ENCODE measurements at regions not wholly inside any gene's neighbourhood (a gene's known extent, or its start where the extent isn't known, plus 50 kb on each side); places are given as distances from the start of the nearest gene placed in this dataset.
A peak's percentile ranks its signal among the peaks of the same experiment; 100 is the strongest.

- intact Hi-C loops (cut with DNase I) = no loop called here
- DNase-seq = no peak
Observed at GRCh38 chrX:121259170-121259569, 211.8 kb downstream of the GLUD2 start.

GRCh38 chrX:121260596-121261240, 213.3 kb downstream of the GLUD2 start:
- no peak for DNase-seq
- intact Hi-C loops (cut with DNase I) = no loop called here

- no peak for DNase-seq
- intact Hi-C loops (cut with DNase I) = no loop called here
Observed at GRCh38 chrX:121283921-121284320, 236.5 kb downstream of the GLUD2 start.

GRCh38 chrX:121298499-121298898, 251.1 kb downstream of the GLUD2 start:
- no peak for DNase-seq
- intact Hi-C loops (cut with DNase I) = no loop called here

GRCh38 chrX:121301356-121301755, 253.9 kb downstream of the GLUD2 start:
- intact Hi-C loops (cut with DNase I) = no loop called here
- no peak for DNase-seq

- intact Hi-C loops (cut with DNase I) = no loop called here
- DNase-seq = no peak
Observed at GRCh38 chrX:121301822-121302221, 254.4 kb downstream of the GLUD2 start.

GRCh38 chrX:121307449-121307848, 260.0 kb downstream of the GLUD2 start:
- no peak for DNase-seq
- intact Hi-C loops (cut with DNase I) = no loop called here

GRCh38 chrX:121308276-121308805, 260.9 kb downstream of the GLUD2 start:
- peak in 38 of 42 donors; percentile 1 to 71 (median 22) for DNase-seq
- intact Hi-C loops (cut with DNase I) = no loop called here

- no peak for DNase-seq
- intact Hi-C loops (cut with DNase I) = no loop called here
Observed at GRCh38 chrX:121310820-121311219, 263.4 kb downstream of the GLUD2 start.

GRCh38 chrX:121320441-121320840, 273.0 kb downstream of the GLUD2 start:
- intact Hi-C loops (cut with DNase I) = no loop called here
- no peak for DNase-seq

GRCh38 chrX:121322159-121322558, 274.7 kb downstream of the GLUD2 start:
- no peak for DNase-seq
- intact Hi-C loops (cut with DNase I) = no loop called here

- intact Hi-C loops (cut with DNase I) = no loop called here
Observed at GRCh38 chrX:121323337-121323736, 275.9 kb downstream of the GLUD2 start.

GRCh38 chrX:121333942-121334341, 286.5 kb downstream of the GLUD2 start:
- intact Hi-C loops (cut with DNase I) = no loop called here
- DNase-seq = no peak

More at GRCh38 chrX:121323337-121323736, 275.9 kb downstream of the GLUD2 start:
- DNase-seq = no peak

GRCh38 chrX:121336831-121337421, 289.5 kb downstream of the GLUD2 start:
- no peak for DNase-seq
- intact Hi-C loops (cut with DNase I) = no loop called here

- intact Hi-C loops (cut with DNase I) = no loop called here
- no peak for DNase-seq
Observed at GRCh38 chrX:121337816-121338215, 290.4 kb downstream of the GLUD2 start.

GRCh38 chrX:121349263-121349662, 301.9 kb downstream of the GLUD2 start:
- intact Hi-C loops (cut with DNase I) = no loop called here
- DNase-seq = no peak

GRCh38 chrX:121356139-121356849, 308.9 kb downstream of the GLUD2 start:
- no peak for DNase-seq
- intact Hi-C loops (cut with DNase I) = no loop called here

- intact Hi-C loops (cut with DNase I) = no loop called here
- DNase-seq = no peak
Observed at GRCh38 chrX:121356850-121357171, 309.4 kb downstream of the GLUD2 start.

- intact Hi-C loops (cut with DNase I) = no loop called here
- no peak for DNase-seq
Observed at GRCh38 chrX:121360280-121360679, 312.9 kb downstream of the GLUD2 start.

GRCh38 chrX:121365572-121366161, 318.3 kb downstream of the GLUD2 start:
- no peak for DNase-seq
- intact Hi-C loops (cut with DNase I) = no loop called here

All from head of caudate nucleus (tissue), 42 donors.